SU-DHL-6 (cell line): ENCODE measurements at regions not wholly inside any gene's neighbourhood (a gene's known extent, or its start where the extent isn't known, plus 50 kb on each side); places are given as distances from the start of the nearest gene placed in this dataset.

Source experiments
- H2AFZ ChIP-seq: fragments of 200-600 bp; sonication (generic); 2 replicates; pipeline ENCODE4 v1.6.1; 2014; ENCODE audit warnings: low read depth, mild to moderate bottlenecking, moderate library complexity, mixed read lengths, antibody characterized with exemption, low read length; ENCODE audit not compliant: severe bottlenecking
- H3F3A ChIP-seq: fragments of 200-600 bp; shearing (Covaris generic); 2 replicates; pipeline ENCODE4 v1.6.0; 2016; ENCODE audit warnings: antibody characterized with exemption, mild to moderate bottlenecking; ENCODE audit not compliant: insufficient read depth
- H3K27ac ChIP-seq: fragments of 200-600 bp; sonication (generic); 2 replicates; pipeline ENCODE4 v1.5.1; 2016; ENCODE audit warnings: low read depth, mild to moderate bottlenecking, low read length, moderate library complexity, mixed read lengths
- H3K27me3 ChIP-seq: fragments of 200-600 bp; sonication (generic), shearing (Covaris generic); 2 replicates; pipeline ENCODE4 v1.6.0; 2014; ENCODE audit warnings: mild to moderate bottlenecking, low read length
- H3K36me3 ChIP-seq: fragments of 200-600 bp; sonication (generic); 2 replicates; pipeline ENCODE4 v1.6.1; 2014; ENCODE audit warnings: mild to moderate bottlenecking, low read length, mixed read lengths
- H3K4me2 ChIP-seq: fragments of 300-600, 200-600 bp; shearing (Covaris generic), sonication (generic); 2 replicates; pipeline ENCODE4 v1.6.0; 2014; ENCODE audit warnings: low read length, low read depth, mild to moderate bottlenecking; ENCODE audit not compliant: poor library complexity, severe bottlenecking
- H3K4me3 ChIP-seq: fragments of 200-600 bp; sonication (generic); 2 replicates; pipeline ENCODE4 v1.5.1; 2014; ENCODE audit warnings: antibody characterized with exemption, low read length, mild to moderate bottlenecking, mixed read lengths; ENCODE audit not compliant: insufficient read depth, poor library complexity, severe bottlenecking
- H3K79me2 ChIP-seq: fragments of 200-600 bp; sonication (generic); 2 replicates; pipeline ENCODE4 v1.6.1; 2014; ENCODE audit warnings: mild to moderate bottlenecking, low read length, moderate library complexity; ENCODE audit not compliant: insufficient read depth
- H3K9ac ChIP-seq: fragments of 200-600 bp; sonication (generic); 2 replicates; pipeline ENCODE4 v1.7.0; 2014; ENCODE audit warnings: mild to moderate bottlenecking, low read length
- H3K9me2 ChIP-seq: fragments of 200-600 bp; sonication (generic); replicated peaks from 2 replicates; pipeline ENCODE4 v1.6.1; 2014; ENCODE audit warnings: low read length; ENCODE audit not compliant: insufficient read depth
- H3K9me3 ChIP-seq: fragments of 200-600 bp; sonication (generic); 2 replicates; pipeline ENCODE4 v1.6.1; 2014; ENCODE audit warnings: low read length, mixed read lengths; ENCODE audit not compliant: insufficient read depth
- H4K20me1 ChIP-seq: fragments of 200-600 bp; sonication (generic); 2 replicates; pipeline ENCODE4 v1.6.1; 2014; ENCODE audit warnings: low read depth, mild to moderate bottlenecking, antibody characterized with exemption, low read length, moderate library complexity, mixed read lengths
- EZH2phosphoT487 ChIP-seq: fragments of 200-600 bp; sonication (generic), shearing (Covaris generic); conservative IDR thresholded peaks from 2 replicates; pipeline ENCODE4 v1.6.1; 2018; ENCODE audit warnings: mild to moderate bottlenecking, antibody characterized with exemption, low read length, moderate library complexity, mixed read lengths
- TF ChIP-seq, protein P1 (sequence below): fragments of 200-600 bp; sonication (generic); IDR thresholded peaks from one replicate; pipeline ENCODE4 v1.5.1; 2017; ENCODE audit warnings: antibody characterized with exemption, mild to moderate bottlenecking, low read length, moderate library complexity; ENCODE audit not compliant: insufficient read depth, poor library complexity, severe bottlenecking

DNA sequence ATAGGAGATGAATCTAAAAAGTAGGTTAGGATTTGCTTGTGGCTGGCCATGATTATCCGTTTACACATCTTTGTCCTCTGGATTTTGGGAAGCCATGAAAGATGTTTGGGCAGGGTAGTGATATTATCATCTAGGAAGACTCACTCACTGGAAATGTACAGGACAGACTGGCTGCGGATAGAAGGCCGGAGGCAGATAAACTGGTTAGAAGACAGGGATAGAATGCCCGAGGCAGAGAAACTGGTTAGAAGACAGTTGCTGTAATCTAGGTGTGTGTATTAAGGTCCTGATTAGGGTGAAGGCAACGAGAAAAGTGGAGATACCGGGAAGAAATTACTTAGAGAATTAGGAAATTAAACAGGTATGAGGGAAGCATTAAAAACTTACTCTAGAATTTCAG is 68.8 kb downstream of the SPRY1 start:
- TF ChIP-seq, protein P1, sequence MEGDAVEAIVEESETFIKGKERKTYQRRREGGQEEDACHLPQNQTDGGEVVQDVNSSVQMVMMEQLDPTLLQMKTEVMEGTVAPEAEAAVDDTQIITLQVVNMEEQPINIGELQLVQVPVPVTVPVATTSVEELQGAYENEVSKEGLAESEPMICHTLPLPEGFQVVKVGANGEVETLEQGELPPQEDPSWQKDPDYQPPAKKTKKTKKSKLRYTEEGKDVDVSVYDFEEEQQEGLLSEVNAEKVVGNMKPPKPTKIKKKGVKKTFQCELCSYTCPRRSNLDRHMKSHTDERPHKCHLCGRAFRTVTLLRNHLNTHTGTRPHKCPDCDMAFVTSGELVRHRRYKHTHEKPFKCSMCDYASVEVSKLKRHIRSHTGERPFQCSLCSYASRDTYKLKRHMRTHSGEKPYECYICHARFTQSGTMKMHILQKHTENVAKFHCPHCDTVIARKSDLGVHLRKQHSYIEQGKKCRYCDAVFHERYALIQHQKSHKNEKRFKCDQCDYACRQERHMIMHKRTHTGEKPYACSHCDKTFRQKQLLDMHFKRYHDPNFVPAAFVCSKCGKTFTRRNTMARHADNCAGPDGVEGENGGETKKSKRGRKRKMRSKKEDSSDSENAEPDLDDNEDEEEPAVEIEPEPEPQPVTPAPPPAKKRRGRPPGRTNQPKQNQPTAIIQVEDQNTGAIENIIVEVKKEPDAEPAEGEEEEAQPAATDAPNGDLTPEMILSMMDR = no peak
- TF ChIP-seq EZH2phosphoT487 = no peak
- Histone ChIP-seq H3K9me3 (no peaks in the 10 kb centered on the region), H4K20me1 (no peaks in the 10 kb centered on the region), H3K79me2 (no peaks in the 10 kb centered on the region), H3K9me2 (no peaks in the 10 kb centered on the region), H3K27me3 (no peaks in the 10 kb centered on the region), H3F3A (no peaks in the 10 kb centered on the region), H3K4me2 (no peak overlapping the region), H2AFZ (no peak overlapping the region), H3K9ac (no peak overlapping the region), H3K27ac (no peak overlapping the region), H3K36me3 (no peaks in the 10 kb centered on the region), H3K4me3 (no peak overlapping the region)

DNA sequence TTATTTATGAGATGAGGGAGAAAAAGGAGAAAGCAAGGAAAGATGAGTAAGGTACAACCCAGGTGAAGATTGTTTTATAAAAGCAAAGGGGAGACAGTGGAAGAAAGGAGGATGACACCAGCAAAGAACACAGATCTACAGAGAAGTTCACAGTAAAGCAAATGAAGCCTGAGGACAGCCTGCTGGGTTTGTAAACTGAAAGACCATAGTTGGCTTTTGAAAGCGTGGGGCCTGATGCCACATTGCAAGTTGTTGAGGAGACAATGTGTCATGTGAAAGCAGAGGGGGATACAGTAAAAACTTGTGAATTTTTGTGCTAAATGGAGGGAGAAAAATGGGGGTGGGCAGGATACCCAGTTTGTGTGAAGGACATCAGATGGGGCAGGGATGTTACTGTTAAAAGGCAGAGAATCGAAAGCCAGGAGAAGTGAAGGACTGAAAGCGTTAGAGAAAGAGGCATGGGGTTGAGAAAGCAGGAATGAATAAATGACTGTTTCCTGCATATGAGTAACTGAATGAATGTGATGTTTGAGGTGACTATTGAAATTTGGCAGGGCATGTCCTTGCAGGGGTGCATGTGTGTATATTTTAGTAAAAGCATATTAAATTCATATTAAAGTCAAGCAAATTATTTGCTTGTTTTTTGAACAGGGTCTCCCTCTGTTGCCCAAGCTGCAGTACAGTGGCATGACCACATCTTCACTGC is 69.6 kb downstream of the SPRY1 start:
- Histone ChIP-seq H3F3A (no peaks in the 10 kb centered on the region), H2AFZ (no peak overlapping the region), H3K36me3 (no peaks in the 10 kb centered on the region), H3K9me2 (no peaks in the 10 kb centered on the region), H3K79me2 (no peaks in the 10 kb centered on the region), H3K9me3 (no peaks in the 10 kb centered on the region), H4K20me1 (no peaks in the 10 kb centered on the region), H3K27me3 (no peaks in the 10 kb centered on the region), H3K9ac (no peak overlapping the region), H3K4me2 (no peak overlapping the region), H3K4me3 (no peak overlapping the region), H3K27ac (no peak overlapping the region)
- no peak for TF ChIP-seq EZH2phosphoT487
- TF ChIP-seq, protein P1 = no peak

DNA sequence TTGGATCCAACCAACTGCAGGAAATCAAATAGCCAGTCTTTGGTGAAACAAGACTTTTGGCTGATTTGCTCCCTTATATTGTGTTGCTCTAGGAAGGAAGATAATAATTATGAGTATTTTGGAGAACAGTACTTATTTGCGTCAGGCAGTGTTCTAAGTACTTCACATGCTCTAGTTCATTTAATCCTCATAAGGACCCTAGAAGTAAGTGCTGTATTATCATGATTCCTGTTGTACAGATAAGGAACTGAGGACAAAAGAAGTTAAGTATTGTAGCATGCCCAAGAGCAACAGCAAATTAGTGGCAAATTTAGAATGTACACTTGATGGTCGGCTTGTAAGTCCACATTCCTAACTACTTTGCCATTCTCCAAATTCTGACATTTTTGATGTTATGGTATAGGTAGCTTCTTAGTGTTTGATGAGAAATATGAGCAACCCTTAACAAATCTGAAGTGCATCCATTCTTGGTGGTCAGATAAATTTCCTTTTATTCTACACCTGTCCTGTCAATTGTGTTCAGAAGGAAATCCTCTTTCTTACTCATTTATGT is 72.0 kb downstream of the SPRY1 start:
- H3K9ac ChIP-seq = no peak overlapping the region
- no peaks in the 10 kb centered on the region for H3K79me2 ChIP-seq
- H3F3A ChIP-seq = no peaks in the 10 kb centered on the region
- H3K27me3 ChIP-seq = no peaks in the 10 kb centered on the region
- H3K27ac ChIP-seq = no peak overlapping the region
- H4K20me1 ChIP-seq = no peaks in the 10 kb centered on the region
- no peaks in the 10 kb centered on the region for H3K36me3 ChIP-seq
- H3K4me3 ChIP-seq = no peak overlapping the region
- no peaks in the 10 kb centered on the region for H3K9me3 ChIP-seq
- no peaks in the 10 kb centered on the region for H3K9me2 ChIP-seq
- no peak overlapping the region for H2AFZ ChIP-seq
- TF ChIP-seq, protein P1 = no peak
- no peak for TF ChIP-seq EZH2phosphoT487
- H3K4me2 ChIP-seq = no peak overlapping the region
